KMS-11 (cell line): ENCODE measurements at regions not wholly inside any gene's neighbourhood (a gene's known extent, or its start where the extent isn't known, plus 50 kb on each side); places are given as distances from the start of the nearest gene placed in this dataset.

Source experiments
- H2AFZ ChIP-seq: fragments of 200-600 bp; sonication (generic); 2 replicates; pipeline ENCODE4 v1.6.1; 2016; ENCODE audit warnings: antibody characterized with exemption, mixed run types, low read depth
- H3K27ac ChIP-seq: fragments of 200-600 bp; sonication (generic); 2 replicates; pipeline ENCODE4 v1.6.1; 2016; ENCODE audit warnings: mild to moderate bottlenecking, mixed run types
- H3K27me3 ChIP-seq: fragments of 200-600 bp; sonication (generic); 2 replicates; pipeline ENCODE4 v1.6.1; 2017; ENCODE audit warnings: mild to moderate bottlenecking, low read depth, mixed run types, moderate library complexity; ENCODE audit not compliant: insufficient read depth
- H3K36me3 ChIP-seq: fragments of 200-600 bp; sonication (generic); 2 replicates; pipeline ENCODE4 v1.6.1; 2017; ENCODE audit warnings: mild to moderate bottlenecking, mixed run types; ENCODE audit not compliant: insufficient read depth
- H3K4me1 ChIP-seq: fragments of 200-600 bp; sonication (generic); 2 replicates; pipeline ENCODE4 v1.6.1; 2016; ENCODE audit warnings: mild to moderate bottlenecking, low read depth, mixed run types; ENCODE audit not compliant: poor library complexity, severe bottlenecking
- H3K4me2 ChIP-seq: fragments of 200-600 bp; sonication (generic); 2 replicates; pipeline ENCODE4 v1.7.0; 2016; ENCODE audit warnings: mild to moderate bottlenecking, mixed run types
- H3K4me3 ChIP-seq: fragments of 200-600 bp; sonication (generic); IDR thresholded peaks from 2 replicates; pipeline ENCODE4 v1.6.1; 2017; ENCODE audit warnings: low read depth, low read length, mixed read lengths; ENCODE audit not compliant: insufficient read depth
- H3K79me2 ChIP-seq: fragments of 200-600 bp; sonication (generic); 2 replicates; pipeline ENCODE4 v1.6.1; 2016; ENCODE audit warnings: low read depth, mixed run types; ENCODE audit not compliant: insufficient read depth
- H3K9ac ChIP-seq: fragments of 200-600 bp; sonication (generic); 2 replicates; pipeline ENCODE4 v1.6.1; 2016; ENCODE audit warnings: mild to moderate bottlenecking, mixed run types
- H4K20me1 ChIP-seq: fragments of 200-600 bp; sonication (generic); 2 replicates; pipeline ENCODE4 v1.6.1; 2016; ENCODE audit warnings: mild to moderate bottlenecking, mixed run types; ENCODE audit not compliant: insufficient read depth
- TF ChIP-seq, protein P1 (sequence below): fragments of 200-600 bp; sonication (generic); conservative IDR thresholded peaks from 2 replicates; pipeline ENCODE4 v1.6.1; 2017; ENCODE audit warnings: low read depth, mild to moderate bottlenecking, antibody characterized with exemption, low read length, moderate library complexity, mixed read lengths

DNA sequence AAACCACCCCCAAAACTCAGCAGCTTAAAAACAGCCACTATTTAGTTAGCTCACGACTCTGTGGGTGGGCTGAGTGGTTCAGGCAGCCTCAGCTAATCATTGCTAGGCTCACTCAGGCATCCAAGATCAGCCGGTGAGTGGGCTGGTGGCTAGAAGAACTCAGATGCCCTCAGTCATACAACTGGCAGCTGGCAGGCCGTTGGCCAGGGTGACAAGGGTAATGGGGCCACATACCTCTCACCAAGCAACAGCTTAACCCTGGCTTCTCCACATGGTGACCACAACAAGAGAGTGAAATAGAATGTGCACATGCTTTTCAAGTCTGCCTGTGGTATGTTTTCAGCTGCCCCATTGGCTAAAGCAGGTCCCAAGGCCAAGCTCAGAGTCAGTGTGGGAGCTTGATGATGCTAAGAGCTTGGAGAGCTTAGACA, 435.4 kb upstream of the TSHZ3 start:
- no peaks in the 10 kb centered on the region for H4K20me1 ChIP-seq
- H3K27ac ChIP-seq: no peak overlapping the region
- TF ChIP-seq, protein P1, sequence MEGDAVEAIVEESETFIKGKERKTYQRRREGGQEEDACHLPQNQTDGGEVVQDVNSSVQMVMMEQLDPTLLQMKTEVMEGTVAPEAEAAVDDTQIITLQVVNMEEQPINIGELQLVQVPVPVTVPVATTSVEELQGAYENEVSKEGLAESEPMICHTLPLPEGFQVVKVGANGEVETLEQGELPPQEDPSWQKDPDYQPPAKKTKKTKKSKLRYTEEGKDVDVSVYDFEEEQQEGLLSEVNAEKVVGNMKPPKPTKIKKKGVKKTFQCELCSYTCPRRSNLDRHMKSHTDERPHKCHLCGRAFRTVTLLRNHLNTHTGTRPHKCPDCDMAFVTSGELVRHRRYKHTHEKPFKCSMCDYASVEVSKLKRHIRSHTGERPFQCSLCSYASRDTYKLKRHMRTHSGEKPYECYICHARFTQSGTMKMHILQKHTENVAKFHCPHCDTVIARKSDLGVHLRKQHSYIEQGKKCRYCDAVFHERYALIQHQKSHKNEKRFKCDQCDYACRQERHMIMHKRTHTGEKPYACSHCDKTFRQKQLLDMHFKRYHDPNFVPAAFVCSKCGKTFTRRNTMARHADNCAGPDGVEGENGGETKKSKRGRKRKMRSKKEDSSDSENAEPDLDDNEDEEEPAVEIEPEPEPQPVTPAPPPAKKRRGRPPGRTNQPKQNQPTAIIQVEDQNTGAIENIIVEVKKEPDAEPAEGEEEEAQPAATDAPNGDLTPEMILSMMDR: no peak
- H3K36me3 ChIP-seq: no peaks in the 10 kb centered on the region
- no peaks in the 10 kb centered on the region for H3K4me1 ChIP-seq
- H3K9ac ChIP-seq: no peak overlapping the region
- H3K27me3 ChIP-seq: no peaks in the 10 kb centered on the region
- H3K4me3 ChIP-seq: no peak overlapping the region
- no peak overlapping the region for H2AFZ ChIP-seq
- no peaks in the 10 kb centered on the region for H3K79me2 ChIP-seq
- H3K4me2 ChIP-seq: no peak overlapping the region

DNA sequence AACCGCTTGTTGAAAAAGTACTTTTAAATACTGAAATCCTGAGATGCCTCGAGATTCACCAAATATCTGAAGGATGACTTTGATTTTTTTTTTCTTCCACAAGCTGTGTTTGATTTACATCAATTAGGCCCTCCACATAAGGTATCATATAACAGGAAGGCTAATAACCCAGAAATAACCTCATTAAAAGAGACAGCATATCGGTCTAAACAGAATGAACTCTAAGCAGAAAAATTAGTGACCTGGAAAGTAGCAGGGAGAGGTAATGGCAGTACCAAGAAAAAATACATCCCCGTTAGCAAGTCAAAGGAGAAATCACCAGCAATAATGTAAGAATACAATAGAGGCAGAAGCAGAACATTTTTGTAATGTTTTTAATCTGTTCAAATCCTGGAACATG, 452.4 kb upstream of the TSHZ3 start:
- Histone ChIP-seq H3K9ac (no peak overlapping the region), H3K27me3 (no peaks in the 10 kb centered on the region), H3K4me2 (no peak overlapping the region), H3K79me2 (no peaks in the 10 kb centered on the region), H3K4me1 (no peaks in the 10 kb centered on the region), H3K36me3 (no peaks in the 10 kb centered on the region), H3K4me3 (no peak overlapping the region), H4K20me1 (no peaks in the 10 kb centered on the region), H2AFZ (no peak overlapping the region), H3K27ac (no peak overlapping the region)
- TF ChIP-seq, protein P1: no peak

DNA sequence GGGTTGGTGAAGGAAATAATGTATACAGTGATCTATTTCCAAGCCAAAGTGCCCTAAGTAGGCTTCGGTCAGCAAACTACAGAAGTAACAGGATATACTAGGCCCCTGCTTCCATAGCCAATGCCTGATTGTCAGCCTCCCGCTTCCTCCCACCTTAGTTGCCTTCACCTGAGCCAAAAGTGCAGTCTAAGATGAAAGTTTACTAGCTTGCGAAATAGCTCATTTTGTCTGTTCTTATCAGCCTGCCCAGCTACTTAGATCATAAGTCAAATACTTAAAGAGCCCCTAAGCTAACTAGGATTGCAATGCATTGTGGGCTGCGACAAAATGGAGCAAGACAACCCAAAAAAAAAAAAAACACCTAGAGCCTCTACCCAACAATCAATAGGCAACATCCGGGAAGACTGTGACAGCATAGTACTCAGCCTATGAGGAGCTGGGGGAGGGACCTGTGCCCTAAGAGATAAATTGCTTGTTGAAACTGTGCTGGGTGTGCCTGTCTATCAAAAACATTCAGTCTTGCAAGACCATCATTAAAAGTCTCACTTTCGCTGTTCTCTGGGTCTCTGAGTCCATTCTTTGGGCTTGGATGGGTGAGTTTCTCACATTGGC, 454.7 kb upstream of the TSHZ3 start:
- Histone ChIP-seq H4K20me1 (no peaks in the 10 kb centered on the region), H3K27me3 (no peaks in the 10 kb centered on the region), H3K4me3 (no peak overlapping the region), H3K79me2 (no peaks in the 10 kb centered on the region), H2AFZ (no peak overlapping the region), H3K27ac (no peak overlapping the region), H3K36me3 (no peaks in the 10 kb centered on the region), H3K4me1 (no peaks in the 10 kb centered on the region), H3K4me2 (no peak overlapping the region), H3K9ac (no peak overlapping the region)
- TF ChIP-seq, protein P1: no peak

DNA sequence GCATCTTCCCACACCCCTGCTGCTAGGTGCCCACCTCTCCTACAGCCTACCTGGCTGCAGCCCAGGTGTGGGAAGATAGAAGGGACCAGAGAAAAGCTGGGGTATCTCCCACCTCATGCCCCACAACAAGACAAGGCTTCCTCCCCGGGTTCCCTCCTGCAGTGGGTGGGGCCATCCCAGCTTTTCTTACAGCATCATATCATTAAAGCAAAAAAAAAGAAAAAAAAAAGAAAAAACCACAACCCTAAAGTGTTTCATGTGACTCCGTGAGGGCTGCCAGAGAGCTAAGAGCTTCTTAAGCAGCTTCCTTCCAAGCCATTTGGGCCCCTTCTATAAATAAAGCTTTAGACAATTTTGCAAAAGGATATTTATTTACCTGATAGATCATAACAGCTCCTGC, 455.4 kb upstream of the TSHZ3 start:
- TF ChIP-seq, protein P1: no peak
- Histone ChIP-seq H3K79me2 (no peaks in the 10 kb centered on the region), H3K4me1 (no peaks in the 10 kb centered on the region), H3K9ac (no peak overlapping the region), H3K36me3 (no peaks in the 10 kb centered on the region), H3K27me3 (no peaks in the 10 kb centered on the region), H3K27ac (no peak overlapping the region), H4K20me1 (no peaks in the 10 kb centered on the region), H3K4me3 (no peak overlapping the region), H3K4me2 (no peak overlapping the region), H2AFZ (no peak overlapping the region)
